22Rv1 (cell line): ENCODE measurements at regions not wholly inside any gene's neighbourhood (a gene's known extent, or its start where the extent isn't known, plus 50 kb on each side); places are given as distances from the start of the nearest gene placed in this dataset.
"Not testable (repeated sequence)": the region's sequence is repeated elsewhere in the genome, so short reads cannot be mapped to it uniquely, and the experiment has no call there.

Source experiments
- H3K27ac ChIP-seq: fragments of 450-650 bp; 2 replicates; pipeline ENCODE4 v1.5.1; 2017
- CTCF ChIP-seq: fragments of 450-650 bp; IDR thresholded peaks from 2 replicates; pipeline ENCODE4 v1.5.1; 2017; ENCODE audit warnings: mild to moderate bottlenecking
- ZFX ChIP-seq: fragments of 450-650 bp; IDR thresholded peaks from 2 replicates; pipeline ENCODE4 v1.6.1; 2017; ENCODE audit warnings: antibody characterized with exemption, borderline replicate concordance

DNA sequence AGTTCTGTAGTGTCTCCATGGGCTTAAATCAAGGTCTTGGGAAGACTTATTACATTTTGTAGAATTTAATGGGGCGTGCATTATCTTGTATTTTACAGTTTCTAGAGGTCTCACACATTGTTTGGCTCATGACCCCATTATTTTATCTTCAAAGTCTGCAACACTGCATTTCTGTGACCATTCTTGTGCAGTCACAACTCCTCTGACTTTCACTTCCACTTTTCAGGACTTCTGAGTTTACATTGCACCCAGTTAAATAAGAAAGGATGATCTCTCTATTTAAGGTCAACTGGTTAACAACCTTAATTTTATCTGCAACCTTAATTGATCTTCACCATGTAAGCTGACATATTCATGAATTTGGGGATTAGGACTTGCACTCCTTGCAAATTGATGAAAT lies 1186.6 kb downstream of the MRPL39 start:
- TF ChIP-seq CTCF (no peak), ZFX (no peak)
- no peak overlapping the region for H3K27ac ChIP-seq

GRCh38 chr21:24419641-24420040 lies 1187.6 kb downstream of the MRPL39 start:
- H3K27ac ChIP-seq = not testable (repeated sequence)

DNA sequence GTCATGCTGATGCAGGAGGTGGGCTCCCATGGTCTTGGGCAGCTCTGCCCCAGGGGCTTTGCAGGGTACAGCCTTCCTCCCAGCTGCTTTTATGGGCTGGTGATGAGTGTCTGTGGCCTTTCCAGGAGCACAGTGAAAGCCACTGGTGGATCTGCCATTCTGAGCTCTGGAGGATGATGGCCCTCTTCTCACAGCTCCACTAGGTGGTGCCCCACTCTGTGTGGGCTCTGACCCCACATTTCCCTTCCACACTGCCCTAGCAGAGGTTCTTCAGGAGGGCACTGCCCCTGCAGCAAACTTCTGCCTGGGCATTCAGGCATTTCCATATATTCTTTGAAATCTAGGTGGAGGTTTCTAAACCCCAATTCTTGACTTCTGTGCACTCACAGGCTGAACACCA lies 1188.6 kb downstream of the MRPL39 start:
- H3K27ac ChIP-seq = no peak overlapping the region
- TF ChIP-seq CTCF = no peak
- TF ChIP-seq ZFX = no peak

GRCh38 chr21:24411429-24411828 lies 1195.9 kb downstream of the MRPL39 start:
- no peak overlapping the region for H3K27ac ChIP-seq
- no peak for TF ChIP-seq ZFX
- TF ChIP-seq CTCF = no peak

DNA sequence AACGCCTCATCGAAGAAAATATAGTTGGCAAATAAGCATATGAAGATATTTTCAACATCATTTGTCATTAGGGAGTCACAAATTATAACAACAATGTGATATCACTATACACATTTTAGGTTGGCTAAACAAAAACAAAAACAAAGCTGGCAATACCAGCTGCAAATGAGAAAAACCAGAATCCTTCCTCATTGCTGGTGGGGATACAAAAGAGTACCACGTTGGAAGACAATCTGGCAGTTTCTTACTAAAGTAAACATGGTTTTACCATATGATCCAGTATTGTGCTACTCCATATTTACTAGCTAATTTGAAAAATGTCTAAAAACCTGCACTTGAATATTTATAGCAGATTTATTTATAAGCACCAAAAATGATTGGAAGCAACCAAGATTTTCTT lies 1204.1 kb downstream of the MRPL39 start:
- TF ChIP-seq ZFX = no peak
- TF ChIP-seq CTCF = no peak
- H3K27ac ChIP-seq = no peak overlapping the region

DNA sequence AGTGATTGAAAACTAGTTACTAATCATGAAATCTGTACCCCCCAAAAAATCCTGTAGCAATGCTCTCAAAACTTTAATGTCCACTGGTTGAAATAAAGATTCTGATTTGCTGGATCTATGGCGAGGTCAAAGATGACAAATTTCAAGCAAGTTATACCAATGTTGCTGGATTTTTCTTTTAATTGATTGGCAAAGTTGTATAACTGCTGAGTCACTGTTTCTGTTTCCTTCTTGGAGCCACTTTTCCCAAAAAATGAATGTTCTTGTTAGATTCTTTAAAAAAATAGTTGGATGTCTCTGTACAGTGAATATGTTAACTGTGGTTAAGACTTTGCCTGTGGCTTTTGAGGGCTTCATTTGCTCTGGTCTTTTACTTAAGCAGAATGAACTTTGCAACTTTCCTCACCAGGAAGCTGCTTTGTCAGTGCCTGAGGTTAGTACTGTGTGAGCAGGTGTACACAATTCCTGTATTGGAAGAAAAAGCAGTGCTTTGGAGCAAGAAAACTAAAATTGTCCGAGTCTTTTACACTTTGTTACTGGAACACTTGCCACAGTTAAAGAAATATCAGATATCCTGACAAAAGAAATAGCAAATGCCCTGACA lies 1211.9 kb downstream of the MRPL39 start:
- TF ChIP-seq CTCF = no peak
- TF ChIP-seq ZFX = no peak
- peak overlapping the region; percentile 28 for H3K27ac ChIP-seq

DNA sequence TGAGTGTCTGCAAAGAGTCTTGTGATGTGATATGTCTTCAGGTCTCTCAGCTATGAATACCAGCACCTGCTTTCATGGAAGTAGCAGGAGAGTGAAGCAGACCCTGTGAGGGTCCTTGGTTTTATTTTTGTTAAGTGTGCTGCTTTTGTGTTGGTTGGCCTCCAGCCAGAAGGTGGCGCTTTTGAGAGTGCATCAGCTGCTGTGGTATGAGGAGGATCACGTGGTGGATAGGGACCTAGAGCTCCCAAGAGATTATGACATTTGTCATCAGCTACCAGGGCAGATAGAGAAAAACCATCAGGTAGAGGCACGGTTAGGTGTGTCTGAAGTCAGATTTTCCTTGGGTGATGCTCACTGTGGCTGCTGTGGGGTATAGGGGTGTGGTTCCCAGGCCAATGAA lies 1232.1 kb downstream of the MRPL39 start:
- peak; percentile 41 for TF ChIP-seq CTCF
- no peak for TF ChIP-seq ZFX
- H3K27ac ChIP-seq = no peak overlapping the region

- TF ChIP-seq CTCF = no peak
- TF ChIP-seq ZFX = no peak
- H3K27ac ChIP-seq = no peak overlapping the region
Observed at GRCh38 chr21:24372506-24372905, 1234.8 kb downstream of the MRPL39 start.
